ENCODE measurements at regions not wholly inside any gene's neighbourhood (a gene's known extent, or its start where the extent isn't known, plus 50 kb on each side); places are given as distances from the start of the nearest gene placed in this dataset.

- TF ChIP-seq TAF1 (IDR thresholded peaks at IDR 0.05; ENCODE audit: borderline replicate concordance, insufficient read depth, low read length) (no peak), REST (IDR thresholded peaks at IDR 0.05; ENCODE audit: insufficient read depth in 1 of 2, low read depth in 2 of 2, low read length in 2 of 2) (no peak)
Measured at GRCh38 chr18:23333827-23334226, 119.3 kb upstream of the RIOK3 start.

Measured in PFSK-1 (cell line).